K562 (cell line): ENCODE measurements at regions not wholly inside any gene's neighbourhood (a gene's known extent, or its start where the extent isn't known, plus 50 kb on each side); places are given as distances from the start of the nearest gene placed in this dataset.

ENCODE experiments used
- BHLHE40 ChIP-seq: IDR thresholded peaks from 2 replicates; pipeline ENCODE4 v1.6.1; 2011; ENCODE audit warnings: low read length, improper control_type of control experiment
- CGGBP1 ChIP-seq: fragments of 250-450 bp; sonication (Bioruptor Pico); IDR thresholded peaks from 2 replicates; pipeline ENCODE4 v1.9.0; 2021; ENCODE audit warnings: mild to moderate bottlenecking
- CTCF ChIP-seq, 3 experiments: IDR thresholded peaks in 2 of 3; conservative IDR thresholded peaks in 1 of 3; 2 replicates each; pipeline ENCODE4 v1.5.1; 2011 to 2012; ENCODE audit warnings: low read length in 3 of 3, mild to moderate bottlenecking in 3 of 3, control low read depth in 2 of 3, improper control_type of control experiment in 1 of 3, inconsistent platforms in 1 of 3, low read depth in 1 of 3, mixed read lengths in 1 of 3, moderate library complexity in 1 of 3; ENCODE audit not compliant: insufficient read depth in 2 of 3
- KAT7 ChIP-seq: sonication (generic); formaldehyde crosslinking; IDR thresholded peaks from 2 replicates; pipeline ENCODE4 v1.8.0; 2022; ENCODE audit warnings: missing genetic modification reagents, mild to moderate bottlenecking, borderline replicate concordance
- MBD2 ChIP-seq: sonication (generic); IDR thresholded peaks from 2 replicates; pipeline ENCODE4 v1.6.1; 2016; ENCODE audit warnings: low read depth, borderline replicate concordance
- NCOR1 ChIP-seq: fragments of 450-650 bp; IDR thresholded peaks from 2 replicates; pipeline ENCODE4 v1.6.1; 2016; ENCODE audit warnings: mild to moderate bottlenecking, moderate library complexity
- NFYB ChIP-seq: IDR thresholded peaks from 2 replicates; pipeline ENCODE4 v1.6.1; 2011; ENCODE audit warnings: mild to moderate bottlenecking, moderate library complexity; ENCODE audit not compliant: insufficient read length; ENCODE audit errors: extremely low read depth
- NR2F6 ChIP-seq: fragments of 450-650 bp; formaldehyde crosslinking; IDR thresholded peaks from 2 replicates; pipeline ENCODE4 v1.4.0; 2020; ENCODE audit warnings: mild to moderate bottlenecking
- RFX5 ChIP-seq: IDR thresholded peaks from 2 replicates; pipeline ENCODE4 v1.6.1; 2011; ENCODE audit warnings: low read depth, mild to moderate bottlenecking, improper control_type of control experiment, low read length
- SIN3A ChIP-seq, 2 experiments: fragments of 150-350 bp in 1 of 2; IDR thresholded peaks; 2 replicates each; pipeline ENCODE4 v1.6.1; 2011 to 2016; ENCODE audit warnings: borderline replicate concordance in 2 of 2, low read depth in 2 of 2, low read length in 2 of 2, mild to moderate bottlenecking in 2 of 2, moderate library complexity in 2 of 2; ENCODE audit not compliant: control insufficient read depth in 1 of 2
- SMC3 ChIP-seq: conservative IDR thresholded peaks from 2 replicates; pipeline ENCODE4 v1.6.1; 2011; ENCODE audit warnings: low read depth, low read length, improper control_type of control experiment; ENCODE audit not compliant: insufficient read depth
- YY1 ChIP-seq, 3 experiments: IDR thresholded peaks; 2 replicates each; pipeline ENCODE4 v1.6.1; 2011; ENCODE audit warnings: low read length in 2 of 3, mild to moderate bottlenecking in 2 of 3, moderate library complexity in 2 of 3, borderline replicate concordance in 1 of 3, control low read depth in 1 of 3, low read depth in 1 of 3; ENCODE audit not compliant: insufficient read depth in 3 of 3, insufficient replicate concordance in 2 of 3, control insufficient read depth in 1 of 3, insufficient read length in 1 of 3; ENCODE audit errors: extremely low read depth in 1 of 3
- ZNF239 ChIP-seq: fragments of 250-450 bp; sonication (Bioruptor Pico); IDR thresholded peaks from 2 replicates; pipeline ENCODE4 v1.4.0; 2020; ENCODE audit warnings: mild to moderate bottlenecking
- ZZZ3 ChIP-seq: fragments of 450-650 bp; IDR thresholded peaks from 2 replicates; pipeline ENCODE4 v1.6.1; 2016; ENCODE audit warnings: antibody characterized with exemption, mild to moderate bottlenecking, moderate library complexity

GRCh38 chr6:147869869-147870268 lies 361.4 kb downstream of the SAMD5 start:
- TF ChIP-seq BHLHE40 = no peak
- no peak for TF ChIP-seq MBD2
- TF ChIP-seq SIN3A (IDR thresholded peaks at IDR 0.05; ENCODE audit: borderline replicate concordance in 2 of 2, control insufficient read depth in 1 of 2, low read depth in 2 of 2, low read length in 2 of 2) = no peak
- no peak for TF ChIP-seq CTCF (IDR thresholded peaks at IDR 0.05 in 2 of 3, conservative IDR thresholded peaks at IDR 0.05 in 1 of 3; ENCODE audit: insufficient read depth in 2 of 3, low read depth in 1 of 3, low read length in 3 of 3)
- no peak for TF ChIP-seq CGGBP1
- TF ChIP-seq YY1 (IDR thresholded peaks at IDR 0.05; ENCODE audit: borderline replicate concordance in 1 of 3, control insufficient read depth in 1 of 3, extremely low read depth in 1 of 3, insufficient read depth in 3 of 3, insufficient read length in 1 of 3, insufficient replicate concordance in 2 of 3, low read depth in 1 of 3, low read length in 2 of 3) = no peak
- TF ChIP-seq ZZZ3 = no peak
- TF ChIP-seq NCOR1 = no peak
- no peak for TF ChIP-seq ZNF239 (CRISPR knock-in tag)
- no peak for TF ChIP-seq NFYB
- TF ChIP-seq NR2F6 (CRISPR knock-in tag) = no peak
- no peak for TF ChIP-seq SMC3
- TF ChIP-seq KAT7 (CRISPR knock-in tag) = no peak
- TF ChIP-seq RFX5 = no peak
